ENCODE measurements at regions not wholly inside any gene's neighbourhood (a gene's known extent, or its start where the extent isn't known, plus 50 kb on each side); places are given as distances from the start of the nearest gene placed in this dataset.

DNA sequence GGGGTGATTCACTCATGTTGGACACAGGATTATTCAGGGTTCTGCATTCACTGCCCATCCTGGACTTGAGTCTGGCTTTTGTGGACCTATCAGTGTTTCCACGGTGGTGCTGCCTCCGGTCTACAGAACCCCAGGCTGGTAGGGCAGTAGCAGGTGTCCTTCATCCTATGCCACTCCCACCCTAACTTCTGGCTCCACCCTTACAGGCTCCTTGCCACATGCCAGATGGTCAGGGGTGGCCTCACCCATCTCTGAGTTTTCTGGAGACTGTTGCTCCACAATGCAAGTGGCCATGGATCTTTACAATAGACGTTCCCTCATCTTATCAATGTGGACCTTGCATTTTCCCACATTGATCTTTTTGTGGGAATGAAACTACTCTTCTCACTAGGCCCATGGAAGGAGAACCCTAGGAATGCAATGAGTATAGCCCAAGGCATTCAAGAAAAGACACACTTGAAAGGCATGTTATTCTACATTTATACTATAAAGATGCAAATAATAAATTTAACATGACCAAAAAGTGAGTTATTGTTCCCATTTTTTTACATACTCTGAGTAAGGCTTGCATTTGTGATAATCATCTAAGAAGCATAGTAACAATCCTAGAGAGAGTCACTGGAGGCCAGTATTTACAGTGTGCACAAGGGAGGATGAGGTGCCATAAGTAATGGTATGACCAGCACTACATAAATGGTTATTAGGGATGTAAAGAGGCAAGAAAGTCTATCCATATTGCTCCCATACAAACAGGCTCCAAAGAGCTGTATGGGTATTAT, 57.4 kb upstream of the ADO start:
- no peak for DNase-seq

DNA sequence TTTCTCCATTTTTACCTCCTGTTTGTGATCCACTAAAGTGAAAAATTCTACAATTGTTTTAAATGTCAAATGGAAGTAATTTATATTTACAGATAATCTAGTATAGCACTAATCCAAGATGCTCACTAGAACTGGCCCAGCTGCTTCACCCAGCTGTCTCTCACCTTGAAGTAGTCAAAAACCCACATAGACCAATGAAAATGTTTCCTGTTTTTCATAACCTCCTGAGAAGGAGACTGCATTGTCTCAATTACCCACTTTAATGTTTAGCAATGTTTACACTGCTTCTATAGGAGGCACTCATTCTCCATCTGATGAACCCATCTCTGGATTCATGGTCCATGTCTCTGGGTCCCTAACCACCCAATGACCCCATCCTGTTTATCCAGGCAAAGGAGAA, 56.1 kb upstream of the ADO start:
- DNase-seq, result no peak

DNA sequence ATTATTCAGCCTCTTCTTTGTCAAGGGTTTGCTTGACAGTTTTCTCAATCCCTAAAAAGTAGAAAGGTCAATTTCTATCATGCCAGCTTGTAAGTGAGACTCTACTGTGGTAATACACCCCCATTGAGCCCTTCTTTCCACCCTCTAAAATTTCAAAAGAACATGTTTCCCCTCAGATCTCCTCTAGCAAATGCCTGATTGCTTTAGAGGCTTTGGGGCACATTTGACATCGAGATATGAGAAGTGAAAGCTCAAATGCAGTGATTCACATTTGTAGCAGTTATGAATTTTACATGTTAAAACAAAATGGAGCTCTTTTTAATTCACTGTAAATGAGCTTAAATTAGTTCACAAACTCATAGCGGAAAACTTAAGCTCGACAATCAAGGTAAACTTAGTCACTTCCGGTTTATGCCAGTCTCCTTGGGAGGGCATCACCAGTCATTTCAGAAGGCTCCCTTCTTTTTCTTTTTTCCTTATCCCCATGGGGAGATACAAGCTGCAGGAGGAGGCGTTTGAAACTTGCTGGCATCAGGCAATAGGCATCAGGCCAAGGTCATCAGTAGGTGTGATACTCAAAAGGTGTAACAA, 55.3 kb upstream of the ADO start:
- no peak for DNase-seq

Data from hematopoietic multipotent progenitor cell treated with erythropoietin and hydrocortisone succinate and interleukin-3 and kit ligand, for 8 days (in vitro differentiated cells).